CD14-positive monocyte (primary cell): ENCODE measurements at regions not wholly inside any gene's neighbourhood (a gene's known extent, or its start where the extent isn't known, plus 50 kb on each side); places are given as distances from the start of the nearest gene placed in this dataset.

Source experiments
- DNase-seq, 3 donors: peaks; one replicate each; pipeline ENCODE4 v3.0.0-alpha.2; 2011 to 2022
- H2AFZ ChIP-seq: 2 replicates; pipeline ENCODE4 v1.6.0; 2012; ENCODE audit warnings: mild to moderate bottlenecking, low read depth, low read length, inconsistent platforms; ENCODE audit not compliant: insufficient read depth, poor library complexity, severe bottlenecking
- H3K27ac ChIP-seq, 2 donors: 1 replicate in 1 of 2; 2 replicates in 1 of 2; pipeline ENCODE4 v1.5.1; 2012 to 2013; ENCODE audit warnings: low read length in 2 of 2, control low read depth in 1 of 2, inconsistent platforms in 1 of 2, low read depth in 1 of 2, mild to moderate bottlenecking in 1 of 2
- H3K27me3 ChIP-seq, 2 donors: one replicate each; pipeline versions ENCODE4 v1.6.0 to v1.6.1; 2011 to 2013; ENCODE audit warnings: low read length in 2 of 2; ENCODE audit not compliant: control insufficient read depth in 2 of 2, insufficient read depth in 2 of 2
- H3K36me3 ChIP-seq, 2 donors: replicated peaks in 1 of 2; 1 replicate in 1 of 2; 2 replicates in 1 of 2; pipeline versions ENCODE4 v1.5.1 to v1.6.1; 2012 to 2013; ENCODE audit warnings: low read length in 2 of 2, control low read depth in 1 of 2, inconsistent platforms in 1 of 2, mild to moderate bottlenecking in 1 of 2; ENCODE audit not compliant: insufficient read depth in 2 of 2, control insufficient read depth in 1 of 2
- H3K4me1 ChIP-seq, 2 donors: 1 replicate in 1 of 2; 2 replicates in 1 of 2; pipeline versions ENCODE4 v1.5.1 to v1.6.1; 2012 to 2013; ENCODE audit warnings: low read length in 2 of 2, control low read depth in 1 of 2, inconsistent platforms in 1 of 2, mild to moderate bottlenecking in 1 of 2, moderate library complexity in 1 of 2; ENCODE audit not compliant: insufficient read depth in 2 of 2, control insufficient read depth in 1 of 2
- H3K4me2 ChIP-seq: replicated peaks from 2 replicates; pipeline ENCODE3; 2012; ENCODE audit warnings: low read length, moderate library complexity, mild to moderate bottlenecking; ENCODE audit not compliant: poor library complexity, severe bottlenecking; ENCODE audit errors: extremely low read depth
- H3K4me3 ChIP-seq, 3 experiments: fragments of 200-600 bp in 1 of 3; sonication (generic) in 1 of 3; replicated peaks in 1 of 3; 1 replicate in 2 of 3; 2 replicates in 1 of 3; pipeline ENCODE4 v1.5.1; 2011 to 2013; ENCODE audit warnings: low read length in 3 of 3, mild to moderate bottlenecking in 3 of 3, control low read depth in 2 of 3, low read depth in 2 of 3, inconsistent platforms in 1 of 3, moderate library complexity in 1 of 3
- H3K79me2 ChIP-seq: 2 replicates; pipeline ENCODE4 v1.6.0; 2012; ENCODE audit warnings: mild to moderate bottlenecking, control low read depth, inconsistent platforms, low read length, moderate library complexity; ENCODE audit not compliant: insufficient read depth
- H3K9ac ChIP-seq: 2 replicates; pipeline ENCODE4 v1.6.0; 2017; ENCODE audit warnings: low read length, mild to moderate bottlenecking; ENCODE audit not compliant: insufficient read depth, poor library complexity, severe bottlenecking
- H3K9me3 ChIP-seq, 2 donors: replicated peaks in 1 of 2; 1 replicate in 1 of 2; 2 replicates in 1 of 2; pipeline versions ENCODE4 v1.5.1 to v1.6.1; 2012 to 2013; ENCODE audit warnings: low read length in 2 of 2, control low read depth in 1 of 2; ENCODE audit not compliant: control insufficient read depth in 1 of 2, insufficient read depth in 1 of 2
- H4K20me1 ChIP-seq: 2 replicates; pipeline ENCODE4 v1.6.0; 2012; ENCODE audit warnings: mild to moderate bottlenecking, low read length, control low read depth, moderate library complexity; ENCODE audit not compliant: insufficient read depth
- H3K27ac Mint-ChIP-seq, 7 donors: one replicate each; pipeline ENCODE4 v1.8.0; 2020; ENCODE audit warnings: mild to moderate bottlenecking in 7 of 7, mixed read lengths in 7 of 7, moderate library complexity in 6 of 7, inconsistent platforms in 2 of 7
- H3K27me3 Mint-ChIP-seq, 3 donors: one replicate each; pipeline ENCODE4 v1.8.0; 2021 to 2022; ENCODE audit warnings: low read depth in 3 of 3, mild to moderate bottlenecking in 3 of 3, mixed read lengths in 3 of 3, moderate library complexity in 3 of 3, inconsistent platforms in 1 of 3
- H3K36me3 Mint-ChIP-seq, 2 donors: one replicate each; pipeline ENCODE4 v1.8.0; 2020; ENCODE audit warnings: mixed read lengths in 2 of 2, inconsistent platforms in 1 of 2, mild to moderate bottlenecking in 1 of 2
- H3K4me1 Mint-ChIP-seq: one replicate; pipeline ENCODE4 v1.8.0; 2020; ENCODE audit warnings: mild to moderate bottlenecking, mixed read lengths
- H3K4me3 Mint-ChIP-seq, 2 donors: one replicate each; pipeline ENCODE4 v1.8.0; 2020; ENCODE audit warnings: mild to moderate bottlenecking in 2 of 2, mixed read lengths in 2 of 2, moderate library complexity in 1 of 2
- H3K9me3 Mint-ChIP-seq, 7 donors: one replicate each; pipeline ENCODE4 v1.8.0; 2020 to 2022; ENCODE audit warnings: mixed read lengths in 7 of 7, mild to moderate bottlenecking in 6 of 7, moderate library complexity in 6 of 7, inconsistent platforms in 2 of 7
- CTCF ChIP-seq: fragments of 200-600 bp; IDR thresholded peaks from one replicate; pipeline ENCODE4 v1.8.0; 2022; ENCODE audit warnings: antibody characterized with exemption, mild to moderate bottlenecking
- WGBS: methylation state at CpG from one replicate; pipeline ENCODE4 v1.1.5; 2013; ENCODE audit warnings: missing lambda C conversion rate; ENCODE audit not compliant: insufficient coverage; 5-methylcytosine and 5-hydroxymethylcytosine counted together
- intact Hi-C, 2 donors: fragments of 100-400 bp; cut with micrococcal nuclease; formaldehyde crosslinking; loops; one replicate each; pipeline versions ENCODE4 v1.15.0 to v1.15.1; 2023

GRCh38 chr15:98296653-98297052, 336.1 kb downstream of the ARRDC4 start:
- WGBS, result 67% methylated on average over 2 of the region's 4 CpGs
- Mint-ChIP-seq H3K4me3 (no peak overlapping the region), H3K36me3 (no peaks in the 10 kb centered on the region), H3K27me3 (peaks cover 19 to 27% (median 24%) of the 10 kb centered on the region in 3 donors), H3K9me3 (no peaks in the 10 kb centered on the region), H3K27ac (no peak overlapping the region), H3K4me1 (no peaks in the 10 kb centered on the region)
- no peak overlapping the region for H3K9ac ChIP-seq
- no peak for DNase-seq
- H3K36me3 ChIP-seq, result no peaks in the 10 kb centered on the region
- H3K4me1 ChIP-seq, result no peaks in the 10 kb centered on the region
- H4K20me1 ChIP-seq, result no peaks in the 10 kb centered on the region
- peaks cover 0 to 6% of the 10 kb centered on the region in 2 donors for H3K27me3 ChIP-seq
- intact Hi-C loops, result loop anchor here in 1 of 2 donors (10.0 kb wide), 1 partner anchor 392 kb away; no protein-coding TSS in a partner anchor
- TF ChIP-seq CTCF, result no peak
- no peak overlapping the region for H3K27ac ChIP-seq
- H3K9me3 ChIP-seq, result no peaks in the 10 kb centered on the region
- H3K4me2 ChIP-seq, result no peak overlapping the region
- no peaks in the 10 kb centered on the region for H3K79me2 ChIP-seq
- H2AFZ ChIP-seq, result no peak overlapping the region
- H3K4me3 ChIP-seq, result no peak overlapping the region

DNA sequence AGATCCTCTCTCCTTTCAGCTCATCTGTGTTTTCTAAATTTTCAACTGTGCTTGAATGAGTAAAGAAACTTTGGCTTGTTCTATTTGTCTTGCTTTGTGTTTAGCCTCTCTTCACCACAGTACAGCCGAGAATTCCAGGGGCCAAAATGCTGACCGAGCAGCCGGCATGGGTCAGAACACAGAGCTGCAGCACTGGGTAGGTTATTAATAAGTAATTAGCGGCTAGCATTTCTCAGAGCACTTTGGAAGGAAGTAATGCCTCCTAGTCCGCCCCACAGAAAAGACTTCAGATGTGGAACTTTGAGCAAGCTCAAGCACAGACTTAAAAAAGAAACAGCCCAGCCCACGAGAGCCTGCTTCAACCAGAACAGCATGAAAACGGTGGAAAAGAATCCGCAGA, 343.9 kb downstream of the ARRDC4 start:
- H3K27ac Mint-ChIP-seq, result no peak overlapping the region
- H3K4me3 Mint-ChIP-seq, result no peak overlapping the region
- H3K9me3 Mint-ChIP-seq, result peaks cover 0 to 5% (median 0%) of the 10 kb centered on the region in 7 donors
- no peak for TF ChIP-seq CTCF
- Histone ChIP-seq H3K9ac (no peak overlapping the region), H3K27me3 (no peaks in the 10 kb centered on the region), H3K4me1 (no peaks in the 10 kb centered on the region), H3K4me3 (no peak overlapping the region), H2AFZ (no peak overlapping the region), H3K36me3 (no peaks in the 10 kb centered on the region), H4K20me1 (no peaks in the 10 kb centered on the region), H3K27ac (no peak overlapping the region), H3K79me2 (no peaks in the 10 kb centered on the region), H3K9me3 (no peaks in the 10 kb centered on the region), H3K4me2 (no peak overlapping the region)
- intact Hi-C loops, result no loop called here
- 74% methylated on average over 5 of the region's 8 CpGs for WGBS
- H3K4me1 Mint-ChIP-seq, result no peaks in the 10 kb centered on the region
- peaks cover 7 to 16% (median 12%) of the 10 kb centered on the region in 3 donors for H3K27me3 Mint-ChIP-seq
- no peaks in the 10 kb centered on the region for H3K36me3 Mint-ChIP-seq
- no peak for DNase-seq
